NCI-H2196 (cell line): ENCODE measurements at regions not wholly inside any gene's neighbourhood (a gene's known extent, or its start where the extent isn't known, plus 50 kb on each side); places are given as distances from the start of the nearest gene placed in this dataset.

Source experiments
- DNase-seq: peaks from one replicate; lab custom pipeline; 2025; ENCODE audit not compliant: unreplicated experiment; lab: John Stamatoyannopoulos, UW

- DNase-seq = no peak
Measured at GRCh38 chr15:77541421-77542181, 91.1 kb downstream of the LINGO1 start.

DNA sequence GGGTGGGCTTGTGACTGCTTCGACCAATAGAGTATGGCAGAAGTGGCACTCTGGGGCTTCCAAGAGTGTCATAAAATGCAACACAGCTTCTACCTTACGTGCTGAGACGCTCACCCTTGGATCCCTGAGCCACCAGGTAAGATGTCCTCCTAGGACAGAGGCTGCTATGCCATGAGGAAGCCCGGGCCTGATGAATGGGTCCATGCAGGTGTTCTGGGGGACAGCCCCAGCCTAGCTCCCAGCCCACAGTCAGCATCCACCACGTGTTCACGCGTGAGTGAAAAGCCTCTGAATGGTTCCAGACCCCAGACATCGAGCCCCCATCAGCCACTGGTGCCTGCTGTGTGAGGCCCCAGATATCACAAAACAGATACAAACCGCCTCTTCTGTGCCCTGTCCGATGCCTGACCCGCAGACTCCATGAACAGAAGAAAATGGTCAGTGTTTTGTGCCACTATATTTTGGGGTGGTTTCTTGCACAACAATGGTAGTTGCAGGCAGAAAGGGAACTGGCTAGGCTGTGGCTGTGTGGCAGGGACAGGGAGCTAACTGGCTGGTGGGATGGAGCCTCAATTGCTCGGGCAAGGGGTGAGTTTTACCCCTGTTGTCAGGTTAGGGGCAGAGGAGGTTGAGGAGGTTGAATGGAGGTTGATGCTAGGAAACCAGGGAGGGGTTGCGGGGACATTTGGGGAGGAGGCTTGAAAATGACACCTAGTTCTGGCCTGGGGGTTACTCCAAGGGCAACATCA is 92.2 kb downstream of the LINGO1 start:
- no peak for DNase-seq

- DNase-seq = peak; percentile 61
Measured at GRCh38 chr15:77538793-77539497, 93.8 kb downstream of the LINGO1 start.

DNA sequence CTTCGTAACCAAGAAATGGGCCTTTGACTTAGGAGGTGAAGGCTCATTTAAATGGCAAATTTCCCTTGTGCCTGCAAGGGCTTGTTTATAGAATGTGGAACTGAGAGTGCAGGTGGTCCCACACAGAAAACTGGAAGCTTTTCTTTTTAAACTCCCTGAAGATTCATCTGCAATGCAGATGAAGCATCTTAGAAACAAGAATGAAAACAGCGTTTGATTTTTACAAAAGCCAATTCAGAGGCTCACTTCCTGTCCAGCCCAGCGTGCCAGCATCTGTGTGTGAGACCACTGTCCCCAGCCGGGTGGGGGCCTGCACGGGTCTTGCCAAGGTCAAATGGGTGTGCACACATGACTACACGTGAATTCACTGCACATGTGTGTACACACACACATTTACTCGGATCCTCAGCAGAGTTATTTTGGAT is 94.7 kb downstream of the LINGO1 start:
- DNase-seq = no peak

GRCh38 chr15:77537006-77537405 is 95.7 kb downstream of the LINGO1 start:
- no peak for DNase-seq

DNA sequence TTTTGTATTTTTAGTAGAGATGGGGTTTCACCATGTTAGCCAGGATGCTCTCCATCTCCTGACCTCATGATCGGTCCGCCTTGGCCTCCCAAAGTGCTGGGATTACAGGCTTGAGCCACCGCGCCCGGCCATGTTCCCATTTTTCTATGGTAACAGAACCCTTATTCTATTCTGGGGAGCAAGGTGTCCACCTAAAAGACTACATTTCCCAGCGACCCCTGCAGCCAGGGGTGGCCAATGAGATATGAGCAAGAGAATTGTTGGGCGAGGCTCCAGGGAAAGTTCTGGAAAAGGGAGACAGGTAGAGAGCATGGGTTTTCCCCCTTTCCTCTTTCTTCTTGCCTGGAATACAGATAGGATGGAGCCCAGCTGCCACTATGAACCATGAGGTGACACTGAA is 96.9 kb downstream of the LINGO1 start:
- DNase-seq = no peak
